PC-9 (cell line): ENCODE measurements at regions not wholly inside any gene's neighbourhood (a gene's known extent, or its start where the extent isn't known, plus 50 kb on each side); places are given as distances from the start of the nearest gene placed in this dataset.

Experiments
- BruUV-seq: library from RNA; stranded (reverse); fragments of 400-500 nt; replicated peaks from 2 replicates; lab custom pipeline; 2021; lab: Mats Ljungman, UMichigan
- CTCF ChIA-PET: fragments of 300-600 bp; sonication (Branson Sonifier 250); formaldehyde crosslinking; loops from one replicate; lab custom pipeline; 2022; ENCODE audit warnings: antibody characterized with exemption; lab: Charles Lee
- POLR2A ChIA-PET: fragments of 300-600 bp; sonication (Branson Sonifier 250); formaldehyde crosslinking; loops from one replicate; lab custom pipeline; 2022; ENCODE audit warnings: antibody characterized with exemption; ENCODE audit not compliant: unreplicated experiment; lab: Charles Lee
- DNase-seq, 2 experiments: peaks; one replicate each; pipeline versions ENCODE4 v3.0.0 to v3.0.0-alpha.2; 2015 to 2022; ENCODE audit warnings: mixed read lengths in 1 of 2
- H2AFZ ChIP-seq: fragments of 200-600 bp; sonication (generic); 2 replicates; pipeline ENCODE4 v1.8.1; 2017; ENCODE audit warnings: antibody characterized with exemption
- H3F3A ChIP-seq: fragments of 200-600 bp; sonication (generic); 2 replicates; pipeline ENCODE4 v1.8.1; 2017; ENCODE audit warnings: antibody characterized with exemption, mild to moderate bottlenecking, low read depth; ENCODE audit not compliant: insufficient read depth
- H3K27ac ChIP-seq: fragments of 200-600 bp; sonication (generic); 2 replicates; pipeline ENCODE4 v1.6.1; 2016; ENCODE audit warnings: mixed run types
- H3K27me3 ChIP-seq: fragments of 200-600 bp; sonication (generic); 2 replicates; pipeline ENCODE4 v1.6.1; 2016; ENCODE audit warnings: low read depth, mixed run types; ENCODE audit not compliant: insufficient read depth
- H3K36me3 ChIP-seq: fragments of 200-600 bp; sonication (generic); 2 replicates; pipeline ENCODE4 v1.6.1; 2016; ENCODE audit warnings: low read depth, mixed run types
- H3K4me1 ChIP-seq: fragments of 200-600 bp; sonication (generic); replicated peaks from 2 replicates; pipeline ENCODE4 v1.6.1; 2016; ENCODE audit warnings: mixed run types; ENCODE audit not compliant: insufficient read depth
- H3K4me2 ChIP-seq: fragments of 200-600 bp; sonication (generic); 2 replicates; pipeline ENCODE4 v1.6.1; 2017; ENCODE audit warnings: mixed run types
- H3K4me3 ChIP-seq: fragments of 200-600 bp; sonication (generic); 2 replicates; pipeline ENCODE4 v1.6.1; 2016; ENCODE audit warnings: mixed run types
- H3K79me2 ChIP-seq: fragments of 200-600 bp; sonication (generic); 2 replicates; pipeline ENCODE4 v1.6.1; 2017; ENCODE audit warnings: low read depth, mixed run types
- H3K9me2 ChIP-seq: fragments of 200-600 bp; sonication (generic); 2 replicates; pipeline ENCODE4 v1.8.1; 2017; ENCODE audit warnings: mild to moderate bottlenecking; ENCODE audit not compliant: insufficient read depth
- H3K9me3 ChIP-seq: fragments of 200-600 bp; sonication (generic); 2 replicates; pipeline ENCODE4 v1.8.1; 2016; ENCODE audit warnings: low read depth; ENCODE audit not compliant: insufficient read depth
- H4K20me1 ChIP-seq: fragments of 200-600 bp; sonication (generic); 2 replicates; pipeline ENCODE4 v1.8.1; 2017; ENCODE audit not compliant: insufficient read depth
- CTCF ChIP-seq: fragments of 200-600 bp; sonication (generic); conservative IDR thresholded peaks from 2 replicates; pipeline ENCODE4 v1.6.1; 2017; ENCODE audit warnings: mixed run types, antibody characterized with exemption, mild to moderate bottlenecking, moderate library complexity
- EZH2 ChIP-seq: fragments of 200-600 bp; sonication (generic); IDR thresholded peaks from 2 replicates; pipeline ENCODE4 v1.8.0; 2017; ENCODE audit warnings: antibody characterized with exemption, low read depth
- intact Hi-C: fragments of 100-400 bp; cut with micrococcal nuclease; formaldehyde crosslinking; loops from one replicate; pipeline ENCODE4 v1.10.0; 2022; ENCODE audit not compliant: unreplicated experiment

DNA sequence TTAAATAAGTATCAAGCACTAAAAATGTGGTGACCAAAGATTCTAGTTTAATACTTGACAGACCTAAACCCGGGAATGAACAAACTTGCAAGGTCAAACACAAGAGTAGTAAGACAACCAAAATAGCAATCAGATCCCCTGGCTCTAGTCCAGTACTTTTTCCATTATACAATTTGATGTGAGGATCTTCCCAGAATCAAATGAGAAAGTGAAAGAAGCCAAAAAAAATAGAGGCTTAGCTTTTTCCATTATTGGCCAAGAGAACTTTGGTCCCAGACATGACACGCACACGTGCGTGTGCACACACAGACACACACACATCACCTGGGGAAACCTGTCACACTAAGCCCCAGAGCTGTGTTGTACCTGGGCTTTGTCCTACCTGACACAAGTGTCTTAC is 300.6 kb upstream of the CDH5 start:
- POLR2A ChIA-PET, result no interaction called here
- Histone ChIP-seq H3K27me3 (peaks cover 77% of the 10 kb centered on the region), H3K36me3 (no peaks in the 10 kb centered on the region), H3K79me2 (no peaks in the 10 kb centered on the region), H3K4me3 (no peak overlapping the region), H3K27ac (no peak overlapping the region), H3K9me2 (no peaks in the 10 kb centered on the region), H4K20me1 (no peaks in the 10 kb centered on the region), H3F3A (no peaks in the 10 kb centered on the region), H3K4me1 (no peaks in the 10 kb centered on the region), H2AFZ (no peak overlapping the region), H3K4me2 (no peak overlapping the region), H3K9me3 (no peaks in the 10 kb centered on the region)
- TF ChIP-seq CTCF (no peak), EZH2 (no peak)
- BruUV-seq, result no TSS peak
- CTCF ChIA-PET, result no interaction called here
- intact Hi-C loops, result no loop called here
- no peak for DNase-seq

DNA sequence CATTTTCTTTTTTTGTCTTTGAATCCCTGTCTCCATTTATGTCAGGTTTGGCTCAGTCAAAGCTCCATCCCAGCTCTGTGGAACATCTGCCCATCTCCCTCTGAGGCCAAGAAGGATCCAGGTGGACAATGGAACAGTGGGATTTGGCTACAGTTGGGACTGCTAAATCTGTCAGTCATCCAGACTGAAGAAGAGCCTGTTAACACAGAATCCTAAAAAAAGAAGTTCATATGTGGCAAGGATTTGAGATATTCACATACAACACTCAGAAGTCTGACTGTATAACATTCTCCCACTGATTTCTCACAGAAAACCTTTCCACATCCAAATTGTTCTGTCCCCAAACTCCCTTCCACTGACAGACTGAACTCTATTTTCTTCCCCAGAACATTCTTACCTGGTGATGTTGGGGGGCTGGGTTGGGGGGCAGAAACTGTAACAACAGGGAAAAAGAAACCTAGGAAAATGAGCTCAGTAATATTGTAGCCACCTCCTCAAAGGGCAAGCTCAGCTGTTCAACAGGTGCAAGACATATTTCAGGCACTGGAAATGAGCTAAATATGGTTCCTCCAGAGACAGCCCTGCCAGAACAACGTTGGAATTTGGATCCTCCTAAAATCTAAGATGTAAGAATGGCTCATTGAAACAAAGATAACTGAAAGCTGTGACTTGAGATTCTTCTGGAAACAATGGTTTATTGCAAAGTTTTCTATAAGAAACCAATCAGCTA is 301.5 kb upstream of the CDH5 start:
- ChIA-PET POLR2A (no interaction called here), CTCF (no interaction called here)
- no peaks in the 10 kb centered on the region for H3K36me3 ChIP-seq
- DNase-seq, result no peak
- H2AFZ ChIP-seq, result no peak overlapping the region
- no TSS peak for BruUV-seq
- H3K4me3 ChIP-seq, result no peak overlapping the region
- no peak for TF ChIP-seq CTCF
- TF ChIP-seq EZH2, result no peak
- H3K4me1 ChIP-seq, result no peaks in the 10 kb centered on the region
- no peak overlapping the region for H3K27ac ChIP-seq
- H3K9me2 ChIP-seq, result no peaks in the 10 kb centered on the region
- peaks cover 77% of the 10 kb centered on the region for H3K27me3 ChIP-seq
- no peaks in the 10 kb centered on the region for H3K79me2 ChIP-seq
- H4K20me1 ChIP-seq, result no peaks in the 10 kb centered on the region
- no peaks in the 10 kb centered on the region for H3F3A ChIP-seq
- intact Hi-C loops, result no loop called here
- no peak overlapping the region for H3K4me2 ChIP-seq
- H3K9me3 ChIP-seq, result no peaks in the 10 kb centered on the region

DNA sequence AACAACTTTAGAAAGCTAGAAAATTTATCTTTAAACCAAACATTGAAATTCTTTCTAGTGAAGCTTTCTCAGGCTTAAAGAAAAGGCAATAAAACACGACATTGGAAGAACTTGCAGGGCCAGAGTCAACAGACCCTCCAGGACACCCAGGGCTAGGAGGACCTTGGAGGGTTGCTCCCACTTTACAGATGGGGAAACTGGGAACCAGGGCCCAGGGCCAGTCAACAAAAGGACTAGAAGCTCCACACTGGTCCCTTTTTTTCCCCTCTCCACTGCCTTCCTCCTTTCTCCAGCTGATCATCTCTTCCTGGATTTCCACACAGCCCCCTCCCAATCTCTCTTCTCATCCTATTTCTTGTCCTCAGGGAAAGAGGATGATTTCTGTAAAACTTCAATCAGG is 307.7 kb upstream of the CDH5 start:
- BruUV-seq, result no TSS peak
- Histone ChIP-seq H3K27me3 (peaks cover 84% of the 10 kb centered on the region), H3F3A (no peaks in the 10 kb centered on the region), H3K27ac (no peak overlapping the region), H3K4me1 (no peaks in the 10 kb centered on the region), H3K9me3 (no peaks in the 10 kb centered on the region), H3K36me3 (no peaks in the 10 kb centered on the region), H3K4me3 (no peak overlapping the region), H2AFZ (no peak overlapping the region), H3K4me2 (no peak overlapping the region), H3K9me2 (no peaks in the 10 kb centered on the region), H4K20me1 (no peaks in the 10 kb centered on the region), H3K79me2 (no peaks in the 10 kb centered on the region)
- ChIA-PET POLR2A (no interaction called here), CTCF (interaction anchor here (0.8 kb wide), 1 partner anchor 161 kb away, joined by 3 read pairs; no protein-coding TSS in a partner anchor)
- TF ChIP-seq CTCF (no peak), EZH2 (no peak)
- DNase-seq, result no peak
- intact Hi-C loops, result no loop called here
